Lower leg skin (tissue), 4 donors: ENCODE measurements at regions not wholly inside any gene's neighbourhood (a gene's known extent, or its start where the extent isn't known, plus 50 kb on each side); places are given as distances from the start of the nearest gene placed in this dataset.

Experiments
- DNase-seq, 2 donors: peaks; one replicate each; pipeline ENCODE4 v3.0.0-alpha.2; 2019; ENCODE audit warnings: low spot score in 2 of 2
- H3K4me3 ChIP-seq: fragments of 200-600 bp; sonication (generic); 2 replicates; pipeline ENCODE4 v1.5.1; 2017; ENCODE audit warnings: mild to moderate bottlenecking, low read depth; ENCODE audit not compliant: poor library complexity, severe bottlenecking
- CTCF ChIP-seq, 3 donors: fragments of 450-650 bp; IDR thresholded peaks; one replicate each; pipeline ENCODE4 v1.5.1; 2016; ENCODE audit warnings: antibody characterized with exemption in 3 of 3, mild to moderate bottlenecking in 3 of 3, moderate library complexity in 2 of 3
- POLR2A ChIP-seq, 2 donors: fragments of 450-650 bp; IDR thresholded peaks; one replicate each; pipeline ENCODE4 v1.6.1; 2016 to 2017; ENCODE audit warnings: antibody characterized with exemption in 2 of 2, mild to moderate bottlenecking in 1 of 2, moderate library complexity in 1 of 2
- WGBS, 2 donors: methylation state at CpG; one replicate each; pipeline ENCODE4 v1.1.5; 2018; 5-methylcytosine and 5-hydroxymethylcytosine counted together
- intact Hi-C: fragments of 100-400 bp; cut with DNase I; formaldehyde crosslinking; loops from one replicate; pipeline ENCODE4 v1.15.0; 2023; ENCODE audit warnings: low total_unique reads

GRCh38 chr6:54050750-54051149 is 60.5 kb upstream of the MLIP start:
- intact Hi-C loops: no loop called here
- no peak for DNase-seq
- H3K4me3 ChIP-seq: no peak overlapping the region
- WGBS, 2 donors: 49 to 56% methylated on average over 2 of the region's 2 CpGs
- TF ChIP-seq CTCF (IDR thresholded peaks at IDR 0.05) (no peak), POLR2A (IDR thresholded peaks at IDR 0.05) (no peak)

GRCh38 chr6:54053881-54054391 is 57.3 kb upstream of the MLIP start:
- no peak overlapping the region for H3K4me3 ChIP-seq
- DNase-seq: peak in 1 of 2 donors; percentile 60
- WGBS, 2 donors: 17 to 28% methylated on average over 4 of the region's 4 CpGs
- intact Hi-C loops: no loop called here
- TF ChIP-seq POLR2A (IDR thresholded peaks at IDR 0.05) (no peak), CTCF (IDR thresholded peaks at IDR 0.05) (no peak)

- H3K4me3 ChIP-seq: no peak overlapping the region
- intact Hi-C loops: no loop called here
- TF ChIP-seq CTCF (IDR thresholded peaks at IDR 0.05) (no peak), POLR2A (IDR thresholded peaks at IDR 0.05) (no peak)
- 86 to 92% methylated on average over 3 of the region's 3 CpGs for WGBS, 2 donors
- no peak for DNase-seq
These were observed 55.1 kb upstream of the MLIP start for GRCh38 chr6:54056105-54056504.

GRCh38 chr6:54057058-54057457 is 54.2 kb upstream of the MLIP start:
- no peak for TF ChIP-seq CTCF (IDR thresholded peaks at IDR 0.05)
- no peak for TF ChIP-seq POLR2A (IDR thresholded peaks at IDR 0.05)
- DNase-seq: no peak
- intact Hi-C loops: no loop called here
- H3K4me3 ChIP-seq: no peak overlapping the region
- WGBS, 2 donors: 26 to 51% methylated on average over 1 of the region's 1 CpG

- TF ChIP-seq POLR2A (IDR thresholded peaks at IDR 0.05) (no peak), CTCF (IDR thresholded peaks at IDR 0.05) (no peak)
- no peak for DNase-seq
- intact Hi-C loops: no loop called here
- no peak overlapping the region for H3K4me3 ChIP-seq
These were observed 53.0 kb upstream of the MLIP start for GRCh38 chr6:54058236-54058635.

- intact Hi-C loops: no loop called here
- H3K4me3 ChIP-seq: no peak overlapping the region
- WGBS, 2 donors: 74 to 85% methylated on average over 2 of the region's 2 CpGs
- DNase-seq: no peak
- no peak for TF ChIP-seq POLR2A (IDR thresholded peaks at IDR 0.05)
- TF ChIP-seq CTCF (IDR thresholded peaks at IDR 0.05): no peak
These were observed 51.6 kb upstream of the MLIP start for GRCh38 chr6:54059683-54060082.
